GM18505 (cell line): ENCODE measurements at regions not wholly inside any gene's neighbourhood (a gene's known extent, or its start where the extent isn't known, plus 50 kb on each side); places are given as distances from the start of the nearest gene placed in this dataset.

ENCODE experiments used
- ATAC-seq: cut with Tn5 transposase; IDR thresholded peaks from one replicate; pipeline ENCODE4 v1.9.1; 2021; ENCODE audit not compliant: unreplicated experiment
- POLR2A ChIP-seq: IDR thresholded peaks from 4 replicates; pipeline ENCODE4 v1.6.1; 2011; ENCODE audit warnings: borderline replicate concordance; ENCODE audit not compliant: insufficient read depth, insufficient read length; ENCODE audit errors: extremely low read depth

GRCh38 chr20:23156170-23156841 is 70.2 kb upstream of the CD93 start:
- no peak for TF ChIP-seq POLR2A
- ATAC-seq, result no peak

- ATAC-seq, result no peak
- TF ChIP-seq POLR2A, result no peak
These were observed 69.0 kb upstream of the CD93 start for GRCh38 chr20:23155141-23155590.

- no peak for TF ChIP-seq POLR2A
- ATAC-seq, result no peak
These were observed 67.7 kb upstream of the CD93 start for GRCh38 chr20:23153696-23154341.

GRCh38 chr20:23152902-23153301 is 66.8 kb upstream of the CD93 start:
- ATAC-seq, result no peak
- no peak for TF ChIP-seq POLR2A

GRCh38 chr20:23152308-23152892 is 66.3 kb upstream of the CD93 start:
- no peak for ATAC-seq
- no peak for TF ChIP-seq POLR2A

- no peak for ATAC-seq
- TF ChIP-seq POLR2A, result no peak
These were observed 65.8 kb upstream of the CD93 start for GRCh38 chr20:23151885-23152284.

- no peak for TF ChIP-seq POLR2A
- no peak for ATAC-seq
These were observed 65.0 kb upstream of the CD93 start for GRCh38 chr20:23151008-23151703.

- ATAC-seq, result no peak
- TF ChIP-seq POLR2A, result no peak
These were observed 64.3 kb upstream of the CD93 start for GRCh38 chr20:23150304-23151007.

- ATAC-seq, result no peak
These were observed 63.6 kb upstream of the CD93 start for GRCh38 chr20:23149623-23150279.

GRCh38 chr20:23148731-23149570 is 62.8 kb upstream of the CD93 start:
- ATAC-seq, result no peak
- no peak for TF ChIP-seq POLR2A

More at GRCh38 chr20:23149623-23150279, 63.6 kb upstream of the CD93 start:
- TF ChIP-seq POLR2A, result no peak

GRCh38 chr20:23147964-23148730 is 62.0 kb upstream of the CD93 start:
- ATAC-seq, result peak; percentile 49
- no peak for TF ChIP-seq POLR2A
